ENCODE measurements at regions not wholly inside any gene's neighbourhood (a gene's known extent, or its start where the extent isn't known, plus 50 kb on each side); places are given as distances from the start of the nearest gene placed in this dataset.
"Not testable (repeated sequence)": the region's sequence is repeated elsewhere in the genome, so short reads cannot be mapped to it uniquely, and the experiment has no call there.

DNA sequence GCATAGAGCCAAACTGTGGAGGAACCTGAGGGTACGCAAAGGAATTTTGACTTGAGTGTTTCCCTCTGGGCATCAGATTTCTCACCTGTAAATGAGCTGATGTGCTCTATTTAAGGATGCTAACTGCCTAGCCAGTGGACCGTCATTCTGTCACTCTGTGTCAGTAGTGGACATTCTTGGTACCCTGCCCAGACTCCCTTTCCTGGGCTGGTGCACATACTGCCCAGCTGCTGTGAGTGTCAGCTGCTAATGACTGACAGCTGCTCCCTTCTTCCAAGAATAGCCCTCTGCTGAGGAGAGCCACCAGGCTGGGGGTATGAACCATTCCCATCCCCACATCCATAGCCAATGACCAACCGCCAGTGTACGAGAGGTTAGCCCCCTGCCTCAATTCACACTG is 193.1 kb upstream of the DAB1 start:
- DNase-seq (ENCODE audit: low spot score) (no peak), ATAC-seq (no peak)

DNA sequence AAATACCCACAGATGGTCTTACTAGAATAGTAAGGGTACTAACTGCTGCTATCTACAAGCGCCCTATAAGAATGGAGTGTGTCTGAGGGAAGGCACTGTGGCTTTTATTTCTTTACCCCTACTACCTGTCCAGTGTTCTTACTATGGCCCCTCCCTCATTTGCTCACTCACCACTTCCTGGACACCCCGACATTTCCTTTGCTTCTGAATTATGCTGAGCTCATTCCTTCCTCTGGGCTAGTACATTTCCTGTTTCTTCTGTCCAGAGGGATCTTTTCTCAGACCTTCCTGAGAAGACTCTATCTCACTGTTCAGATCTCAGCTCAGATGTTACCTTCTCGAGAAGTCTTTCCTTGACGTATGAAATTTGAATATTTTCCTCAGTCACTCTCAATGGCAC is 192.1 kb upstream of the DAB1 start:
- no peak for ATAC-seq
- DNase-seq (ENCODE audit: low spot score) = no peak

DNA sequence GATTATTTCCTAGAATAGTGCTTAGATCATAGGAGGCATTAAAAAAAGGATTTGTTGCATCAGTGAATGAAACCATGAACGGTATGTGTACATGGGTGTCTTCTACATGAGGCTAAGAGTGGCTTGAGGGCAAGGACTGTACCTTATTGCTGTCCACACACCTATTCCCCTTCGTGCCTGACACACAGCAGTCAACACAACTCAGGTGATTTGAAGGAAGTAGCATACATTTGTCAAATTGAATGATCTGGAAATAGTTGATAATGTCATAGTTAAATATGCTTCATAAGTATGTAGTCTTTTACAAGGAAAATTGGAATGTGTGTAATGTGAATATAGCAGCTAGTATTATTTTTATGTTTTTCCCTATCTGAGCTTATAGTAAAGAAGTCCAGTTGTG is 189.0 kb upstream of the DAB1 start:
- ATAC-seq = no peak
- DNase-seq (ENCODE audit: low spot score) = no peak

DNA sequence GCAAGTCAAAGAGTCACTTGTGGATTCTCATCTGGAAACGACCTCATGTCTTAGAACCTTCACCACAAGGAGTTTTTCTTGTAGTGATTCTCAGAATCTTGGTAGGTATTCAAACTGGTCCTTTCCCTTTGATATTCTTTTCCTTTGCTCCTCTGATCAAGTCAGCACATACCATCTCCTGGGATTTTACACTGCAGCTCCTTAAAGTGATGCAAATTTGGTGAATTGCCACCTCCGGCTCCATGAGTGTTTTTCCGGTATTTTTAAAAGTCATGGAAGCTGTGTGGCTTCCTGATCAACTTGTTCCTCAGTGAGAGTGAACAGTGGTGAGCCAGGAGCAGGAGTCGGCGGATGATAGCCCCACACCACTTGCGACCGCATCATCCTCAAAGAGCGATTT is 182.1 kb upstream of the DAB1 start:
- no peak for ATAC-seq

DNA sequence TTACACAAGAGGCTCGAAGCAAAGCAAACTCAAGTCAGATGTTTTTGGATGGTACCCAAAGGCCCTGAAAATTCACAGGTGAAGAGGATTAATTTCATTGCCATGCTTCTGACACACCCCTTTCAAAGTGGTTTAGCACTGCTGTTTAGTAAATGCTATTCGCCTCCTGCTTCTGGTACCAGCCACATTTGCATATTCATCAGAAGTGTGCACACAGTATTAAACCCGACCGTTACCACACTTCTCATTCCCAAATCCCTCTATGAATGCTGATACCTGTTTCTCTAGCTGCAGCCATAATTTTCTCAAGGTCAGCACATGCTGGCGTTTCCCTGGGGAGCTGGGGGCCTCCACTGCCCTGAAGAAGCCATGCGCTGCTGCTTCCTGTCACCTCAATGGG is 179.8 kb upstream of the DAB1 start:
- ATAC-seq (no peak), DNase-seq (ENCODE audit: low spot score) (no peak)

More for the DNA sequence above, 182.1 kb upstream of the DAB1 start:
- no peak for DNase-seq (ENCODE audit: low spot score)

DNA sequence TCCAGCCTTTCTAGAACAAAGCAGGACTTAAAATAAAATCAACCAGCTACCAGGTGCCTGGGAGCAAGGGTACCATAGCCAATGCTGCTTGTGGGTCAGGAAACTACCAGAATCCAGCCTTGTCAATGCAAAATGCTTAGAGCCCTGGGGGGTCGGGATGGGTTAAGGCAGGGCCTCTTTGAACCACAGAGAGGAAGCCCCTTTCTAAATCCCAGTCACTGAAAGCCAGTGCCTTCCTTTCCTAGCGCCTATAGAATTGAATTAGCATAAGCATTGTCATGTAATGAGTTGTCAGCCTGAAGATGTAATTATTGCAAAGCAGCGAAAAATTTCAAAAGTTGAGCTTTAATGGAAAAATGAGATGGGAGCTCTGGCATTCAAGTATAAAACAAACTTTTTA is 176.6 kb upstream of the DAB1 start:
- ATAC-seq = no peak

DNA sequence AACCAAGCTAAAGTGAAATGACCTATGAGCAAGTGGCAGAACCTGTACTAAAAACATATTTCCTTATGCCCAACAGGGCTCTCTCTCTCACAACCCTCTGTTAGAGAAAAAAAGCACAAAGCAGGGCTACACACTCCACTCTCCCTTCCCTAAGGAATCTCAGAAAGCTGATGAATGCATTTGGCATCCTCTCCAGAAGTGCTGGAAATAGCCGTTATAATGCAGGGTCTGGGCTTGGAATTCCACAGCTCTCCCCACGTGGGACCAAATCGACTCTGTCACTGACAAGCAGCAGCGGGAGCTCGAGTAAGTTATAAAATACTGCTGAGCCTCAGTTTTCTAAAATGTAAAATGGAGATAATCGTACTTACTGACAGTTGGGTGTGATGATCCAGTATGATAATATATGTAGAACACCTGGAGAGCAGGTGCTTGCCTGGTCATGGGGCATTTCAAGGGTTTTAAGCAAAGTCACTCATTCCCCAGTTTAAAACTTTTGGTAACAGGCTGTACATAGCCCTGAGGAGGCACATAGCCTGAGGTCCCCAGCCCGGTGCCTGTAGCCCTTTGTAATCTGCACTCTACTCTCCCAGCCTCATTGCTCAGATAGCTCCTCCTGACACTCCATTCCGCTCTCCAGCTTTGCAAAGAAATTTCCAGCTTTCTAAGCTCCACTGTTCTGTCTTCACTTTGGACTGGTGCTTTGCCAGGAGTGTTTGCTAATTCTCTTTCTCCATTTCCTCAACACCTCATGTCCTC is 175.6 kb upstream of the DAB1 start:
- DNase-seq (ENCODE audit: low spot score) (no peak), ATAC-seq (no peak)

More for the DNA sequence above, 176.6 kb upstream of the DAB1 start:
- DNase-seq (ENCODE audit: low spot score) = no peak

DNA sequence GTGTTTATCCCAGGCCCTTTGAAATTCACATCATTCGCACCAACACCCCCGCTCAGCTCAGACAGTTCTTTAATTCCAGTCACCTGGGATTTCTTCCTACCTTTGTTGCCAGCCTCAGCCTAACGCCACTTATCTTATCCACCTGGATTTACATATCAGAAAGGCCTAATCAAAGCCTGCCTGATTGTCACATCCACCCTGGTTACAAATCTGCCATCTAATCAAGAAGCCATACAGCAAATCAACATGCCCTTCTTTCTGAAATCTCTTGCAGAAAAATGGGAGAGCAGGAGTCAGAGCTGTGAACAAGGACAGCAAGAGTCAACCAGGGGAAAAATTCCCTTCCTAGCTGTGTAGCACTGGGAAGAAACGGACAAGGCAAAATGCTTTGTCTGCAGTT is 173.2 kb upstream of the DAB1 start:
- ATAC-seq (no peak), DNase-seq (ENCODE audit: low spot score) (no peak)

DNA sequence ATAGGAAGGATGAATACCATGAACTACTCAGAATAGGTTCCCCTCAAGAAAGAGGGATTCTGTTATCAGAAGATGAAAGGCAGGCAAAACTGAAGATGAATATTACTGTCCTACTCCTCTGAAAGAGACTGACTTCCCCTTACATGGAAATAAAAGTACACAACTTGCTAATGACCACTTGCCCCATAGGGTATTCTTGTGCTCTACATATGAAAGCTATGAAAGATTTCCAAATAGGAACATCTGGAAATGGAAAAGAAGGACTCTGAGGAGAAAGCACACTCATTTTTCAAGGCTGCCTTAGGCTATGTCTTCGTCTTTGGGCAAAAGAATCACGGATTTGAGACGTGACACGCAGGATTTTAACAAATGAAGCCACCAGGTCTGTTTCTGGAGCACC is 170.1 kb upstream of the DAB1 start:
- no peak for ATAC-seq
- no peak for DNase-seq (ENCODE audit: low spot score)

DNA sequence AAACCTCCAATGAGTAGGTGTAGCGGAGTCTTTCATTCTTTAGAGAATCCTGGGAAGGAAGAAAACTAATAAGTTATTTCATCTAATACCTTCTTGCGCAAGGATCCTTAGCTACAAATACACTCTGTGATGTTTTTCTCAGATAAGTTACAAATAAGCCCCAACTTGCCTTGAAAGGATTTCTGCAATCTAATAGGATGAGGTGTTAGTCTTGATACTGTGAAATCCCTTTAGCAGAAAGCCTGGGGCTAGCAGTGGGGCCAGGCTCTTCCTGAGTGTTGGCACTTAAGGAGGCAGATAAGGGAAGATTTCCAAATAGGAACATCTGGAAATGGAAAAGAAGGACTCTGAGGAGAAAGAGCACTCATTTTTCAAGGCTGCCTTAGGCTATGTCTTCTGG is 168.0 kb upstream of the DAB1 start:
- ATAC-seq = no peak
- DNase-seq (ENCODE audit: low spot score) = no peak

DNA sequence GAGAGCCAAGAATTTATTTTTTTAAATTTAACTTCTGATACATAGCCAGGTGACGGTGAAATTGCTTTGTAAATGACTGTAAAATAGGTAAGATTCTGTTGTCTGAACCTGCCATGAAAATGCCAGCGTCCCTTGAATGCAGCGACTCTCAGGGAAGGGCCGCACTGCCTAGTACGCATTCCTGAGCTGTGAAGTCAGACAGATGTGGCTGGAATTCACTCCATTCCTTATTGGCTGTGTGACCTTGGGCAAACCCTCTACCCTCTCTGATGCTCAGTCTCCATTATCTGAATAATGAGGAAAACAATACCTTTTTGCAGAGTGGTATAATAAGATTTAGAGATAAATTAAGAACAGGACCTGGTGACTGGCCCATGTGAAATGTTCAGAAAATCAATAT is 167.1 kb upstream of the DAB1 start:
- DNase-seq (ENCODE audit: low spot score) = no peak
- no peak for ATAC-seq

DNA sequence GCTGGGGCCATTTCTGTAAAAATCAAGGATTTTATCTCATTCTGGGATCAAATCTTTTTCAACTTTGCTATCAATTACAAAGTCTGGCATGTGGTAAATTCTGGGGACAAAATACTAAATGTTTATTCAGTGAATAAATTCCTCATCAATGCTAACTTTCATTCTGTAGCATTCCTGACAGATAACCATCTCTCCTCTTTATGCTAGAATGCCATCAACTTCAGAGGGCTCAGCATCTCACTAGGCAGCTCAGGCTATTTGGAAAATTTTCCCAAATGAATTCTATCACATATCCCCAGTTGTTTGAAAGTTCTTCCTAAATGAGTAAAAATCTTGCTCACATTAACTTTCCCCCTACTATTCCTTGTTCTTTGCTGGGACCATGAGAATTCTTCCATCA is 163.0 kb upstream of the DAB1 start:
- ATAC-seq = no peak

DNA sequence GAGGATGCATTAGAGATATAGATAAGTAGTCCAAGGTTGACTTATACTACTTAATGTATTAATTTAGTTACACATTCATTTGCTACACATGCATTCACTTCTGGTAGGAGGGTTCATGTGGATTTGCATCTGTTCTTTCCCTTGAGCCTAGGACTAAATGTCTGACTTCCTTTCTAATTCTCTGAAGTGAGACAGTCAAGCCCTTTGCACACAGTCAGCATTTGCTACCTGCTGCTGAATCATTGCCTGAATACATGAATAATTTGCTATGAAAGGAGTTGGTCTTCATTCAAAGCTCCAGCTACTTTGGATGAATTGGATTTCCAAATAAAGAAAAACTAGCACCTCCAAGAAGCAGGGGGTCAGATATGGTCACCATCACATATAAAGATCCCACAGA is 154.8 kb upstream of the DAB1 start:
- DNase-seq (ENCODE audit: low spot score) = no peak
- ATAC-seq = no peak

More for the DNA sequence above, 163.0 kb upstream of the DAB1 start:
- no peak for DNase-seq (ENCODE audit: low spot score)

DNA sequence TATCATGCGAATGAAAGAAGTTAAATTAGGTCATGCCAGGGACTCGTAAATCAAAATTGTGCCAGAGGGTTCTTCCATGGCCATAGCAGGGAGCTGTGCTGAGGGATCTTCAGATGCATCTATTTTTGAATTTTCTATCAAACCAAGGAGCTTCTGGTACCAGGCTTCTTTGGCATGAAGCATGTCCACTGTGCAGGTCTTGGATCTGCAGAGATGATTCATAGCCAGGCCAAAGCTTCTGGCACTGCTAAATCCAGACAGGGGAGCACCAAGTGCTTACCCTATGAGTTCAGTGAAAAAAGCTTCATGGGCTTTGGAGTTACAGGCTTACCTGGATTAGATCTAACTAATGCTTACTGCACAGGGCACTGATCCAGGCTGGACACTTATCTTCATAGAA is 154.2 kb upstream of the DAB1 start:
- DNase-seq (ENCODE audit: low spot score) (no peak), ATAC-seq (no peak)

DNA sequence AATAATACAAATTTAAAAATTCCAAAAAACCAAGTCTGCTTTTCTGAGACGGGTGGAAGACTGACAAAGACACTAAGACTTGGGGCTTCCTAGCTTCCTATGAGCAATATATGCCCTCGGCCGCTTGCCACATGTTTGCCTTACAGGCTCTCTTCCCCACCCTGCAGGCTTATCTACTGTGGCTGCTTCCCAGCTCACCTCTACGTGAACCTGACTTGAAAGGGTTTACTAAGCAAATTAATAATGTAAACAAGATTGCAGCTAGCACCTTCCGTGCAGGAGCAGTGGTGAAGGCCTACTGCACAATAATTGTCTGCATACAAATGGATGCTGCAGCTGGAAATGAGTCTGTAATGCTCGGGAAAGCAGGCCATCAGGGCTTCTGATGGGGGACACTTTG is 152.9 kb upstream of the DAB1 start:
- no peak for DNase-seq (ENCODE audit: low spot score)
- ATAC-seq = no peak

DNA sequence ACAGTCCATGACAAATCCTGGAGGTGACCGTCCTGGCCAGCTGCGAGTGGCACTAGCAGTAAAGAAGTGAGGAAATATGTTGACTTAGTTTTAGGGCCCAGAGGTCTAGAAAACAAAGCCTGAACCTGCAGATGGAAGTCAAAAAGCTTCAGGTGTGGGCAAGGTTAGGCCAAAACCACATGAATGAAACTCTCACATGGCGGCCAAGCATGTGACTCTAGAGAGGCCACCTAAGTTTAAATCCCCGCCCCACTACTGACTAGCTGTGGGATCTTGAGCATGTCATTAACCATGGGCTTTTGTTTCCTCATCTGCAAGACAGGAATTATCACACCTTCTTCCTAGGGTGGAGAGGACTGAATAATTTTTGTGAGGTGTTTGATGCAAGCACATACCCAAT is 148.2 kb upstream of the DAB1 start:
- no peak for ATAC-seq

DNA sequence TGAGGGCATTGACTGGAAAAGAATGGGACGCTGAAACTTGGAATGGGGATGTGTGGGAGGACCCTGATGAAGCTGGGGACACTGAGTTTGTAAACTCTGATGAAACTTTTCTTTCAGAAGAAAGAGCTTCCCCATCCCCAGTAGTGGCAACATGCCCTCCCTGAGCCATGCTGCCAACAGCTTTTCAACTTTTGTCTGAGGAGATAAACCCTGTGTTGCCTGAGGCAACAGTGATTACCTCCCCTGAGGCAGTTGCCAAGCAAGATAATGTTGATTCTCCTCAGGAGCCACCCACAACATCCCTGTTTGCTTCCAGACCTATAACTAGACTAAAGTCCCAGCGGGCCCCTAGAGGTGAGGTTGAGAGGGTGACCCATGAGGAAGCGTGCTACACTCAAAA is 134.2 kb upstream of the DAB1 start:
- not testable (repeated sequence) for DNase-seq (ENCODE audit: low spot score); ATAC-seq

More for the DNA sequence above, 148.2 kb upstream of the DAB1 start:
- DNase-seq (ENCODE audit: low spot score) = no peak

DNA sequence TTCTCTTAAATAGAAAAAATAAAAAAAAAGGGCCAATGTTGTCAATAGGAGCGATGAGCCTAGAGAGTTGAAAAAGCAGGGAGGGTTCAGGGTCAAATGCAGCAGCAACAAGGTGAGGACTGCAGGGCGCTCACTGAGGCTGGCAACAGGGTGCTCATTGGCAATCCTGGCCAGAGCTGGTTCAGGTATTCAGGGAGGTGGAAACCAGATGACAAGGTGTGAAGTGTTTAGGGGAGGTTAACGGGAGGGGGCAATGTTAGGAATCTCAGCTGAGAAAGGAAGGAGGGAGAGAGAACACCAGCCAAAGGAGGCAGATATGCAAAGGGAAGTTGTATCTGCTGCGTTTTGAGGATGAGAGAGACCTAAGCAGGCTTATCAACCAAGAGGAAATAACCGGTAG is 129.8 kb upstream of the DAB1 start:
- DNase-seq (ENCODE audit: low spot score) = no peak
- ATAC-seq = no peak

DNA sequence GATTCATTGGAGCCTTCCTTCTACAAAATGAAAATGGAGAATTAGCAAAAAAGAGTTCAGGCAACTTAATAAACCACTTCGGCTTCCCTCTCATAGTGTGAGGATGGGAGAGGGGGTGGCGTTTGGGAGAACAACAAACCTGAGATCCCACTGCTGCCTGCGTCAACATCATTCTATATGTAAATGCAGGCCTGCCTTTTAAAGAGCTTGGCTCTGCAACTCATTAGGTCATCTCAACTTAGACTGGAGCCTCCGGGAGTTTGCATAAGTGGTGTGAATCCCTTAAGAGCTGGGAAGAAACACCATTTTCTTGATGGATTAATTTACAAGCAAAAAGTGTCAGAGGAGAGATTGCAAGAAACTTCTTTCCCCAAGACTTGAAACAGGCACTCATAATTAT is 127.6 kb upstream of the DAB1 start:
- ATAC-seq = no peak
- no peak for DNase-seq (ENCODE audit: low spot score)

DNA sequence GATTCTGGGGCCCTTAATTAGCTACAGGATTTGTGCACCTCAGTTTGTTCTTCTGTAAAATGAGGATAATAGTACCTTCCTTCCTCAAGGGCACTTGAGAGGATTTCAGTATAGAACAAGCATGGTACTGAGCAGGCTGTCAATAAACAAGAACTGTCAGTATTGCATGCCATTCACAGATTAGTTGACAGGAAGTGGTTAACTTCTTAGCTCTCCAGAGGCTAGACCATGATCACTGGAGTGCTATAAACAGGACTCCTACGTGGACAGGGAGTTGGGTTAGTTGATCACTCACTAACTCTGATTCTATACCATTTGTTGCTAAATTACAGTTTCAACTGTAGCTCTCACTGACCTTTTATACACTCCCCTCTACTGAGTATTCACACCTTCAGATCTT is 126.2 kb upstream of the DAB1 start:
- ATAC-seq = no peak
- DNase-seq (ENCODE audit: low spot score) = no peak

DNA sequence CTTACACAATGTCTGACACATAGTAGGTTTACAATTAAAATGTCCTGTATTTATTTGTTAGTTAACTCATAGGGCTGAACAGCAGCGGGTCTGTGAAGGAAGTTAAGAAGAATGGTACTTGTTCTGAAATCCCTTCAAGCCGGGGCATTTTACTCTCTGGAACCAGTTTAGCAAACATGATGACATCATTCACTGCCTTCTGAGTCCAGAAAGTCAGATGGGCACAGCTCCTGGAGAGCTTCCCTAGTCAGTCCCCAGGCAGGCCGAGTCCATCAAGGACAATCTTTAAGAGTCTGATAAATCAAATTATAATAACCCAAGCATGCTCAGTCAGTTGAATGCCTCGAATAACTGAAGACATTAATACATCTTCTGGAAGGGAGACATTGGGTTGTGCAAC is 125.4 kb upstream of the DAB1 start:
- ATAC-seq (peak; percentile 71), DNase-seq (ENCODE audit: low spot score) (no peak)

DNA sequence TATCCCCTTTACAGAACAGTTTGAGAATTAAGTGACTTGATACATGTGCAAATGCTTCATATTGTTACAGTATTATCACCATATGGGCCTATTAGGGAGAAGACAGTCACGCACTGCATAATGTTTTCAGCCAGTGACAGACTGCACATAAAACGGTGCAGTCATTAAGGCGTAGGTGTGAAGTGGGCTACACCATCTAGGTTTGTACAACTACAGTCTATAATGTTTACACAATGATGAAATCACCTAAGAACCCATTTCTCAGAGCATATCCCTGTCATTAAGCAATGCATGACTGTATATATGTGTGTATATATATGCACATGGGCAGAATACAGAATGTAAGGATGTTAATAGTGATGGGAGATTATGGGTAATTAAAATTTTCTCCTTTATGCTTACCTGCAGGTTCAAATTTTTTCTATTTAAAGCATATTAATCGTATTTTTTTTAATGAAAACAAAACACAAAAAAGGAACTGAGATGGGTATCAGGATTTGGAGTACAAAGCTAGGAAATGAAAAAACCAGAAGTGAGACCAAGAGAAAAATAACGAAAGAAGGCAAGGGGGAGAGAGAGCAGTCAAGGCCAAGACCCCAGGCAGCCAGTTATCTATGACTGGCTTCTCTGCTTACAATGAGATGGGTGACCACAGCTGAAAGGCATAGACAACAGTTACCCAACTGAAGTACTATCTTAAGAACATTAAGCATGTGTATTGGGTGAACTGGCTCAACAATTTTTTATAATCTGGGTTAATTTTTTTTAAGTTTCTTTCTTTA is 122.9 kb upstream of the DAB1 start:
- ATAC-seq = no peak
- DNase-seq (ENCODE audit: low spot score) = no peak

DNA sequence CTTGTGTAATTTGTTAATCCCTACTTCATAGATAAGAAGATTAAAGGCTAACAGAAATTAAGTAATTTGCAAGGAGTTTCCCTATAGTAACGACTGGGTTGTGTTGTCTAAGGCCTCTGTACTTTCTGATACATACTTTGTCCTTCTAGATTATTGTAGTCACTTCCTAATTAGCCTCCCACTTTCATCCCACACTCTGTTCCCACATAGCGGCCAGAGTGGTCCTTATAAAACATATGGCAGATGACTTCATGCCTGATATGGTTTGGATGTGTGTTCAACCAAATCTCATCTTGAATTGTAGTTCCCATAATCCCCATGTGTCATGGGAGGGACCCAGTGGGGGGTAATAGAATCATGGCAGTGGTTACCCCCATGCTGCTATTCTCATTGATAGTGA is 120.5 kb upstream of the DAB1 start:
- ATAC-seq (no peak), DNase-seq (ENCODE audit: low spot score) (no peak)
